GM10248 (cell line): ENCODE measurements at regions not wholly inside any gene's neighbourhood (a gene's known extent, or its start where the extent isn't known, plus 50 kb on each side); places are given as distances from the start of the nearest gene placed in this dataset.
"Not testable (repeated sequence)": the region's sequence is repeated elsewhere in the genome, so short reads cannot be mapped to it uniquely, and the experiment has no call there.

Experiments used
- CTCF ChIA-PET: fragments of 300-600 bp; sonication (Branson Sonifier 250); formaldehyde crosslinking; extraction: SDS; loops from one replicate; lab custom pipeline; 2021; ENCODE audit warnings: antibody characterized with exemption; lab: Yijun Ruan, JAX
- POLR2A ChIA-PET: fragments of 350-650 bp; sonication (Branson Sonifier 250); formaldehyde crosslinking; extraction: SDS; loops from one replicate; lab custom pipeline; 2020; ENCODE audit warnings: antibody characterized with exemption; lab: Yijun Ruan, JAX
- DNase-seq: peaks from one replicate; pipeline ENCODE4 v3.0.0; 2012; ENCODE audit errors: extremely low spot score
- TF ChIP-seq, protein P1 (sequence below): IDR thresholded peaks from 2 replicates; pipeline ENCODE4 v1.5.1; 2012; ENCODE audit warnings: mild to moderate bottlenecking, low read depth; ENCODE audit errors: extremely low read depth, missing control alignments, control extremely low read depth

GRCh38 chr15:20643024-20643770 lies 101.6 kb upstream of the GOLGA6L6 start:
- POLR2A ChIA-PET, result no interaction called here
- TF ChIP-seq, protein P1, sequence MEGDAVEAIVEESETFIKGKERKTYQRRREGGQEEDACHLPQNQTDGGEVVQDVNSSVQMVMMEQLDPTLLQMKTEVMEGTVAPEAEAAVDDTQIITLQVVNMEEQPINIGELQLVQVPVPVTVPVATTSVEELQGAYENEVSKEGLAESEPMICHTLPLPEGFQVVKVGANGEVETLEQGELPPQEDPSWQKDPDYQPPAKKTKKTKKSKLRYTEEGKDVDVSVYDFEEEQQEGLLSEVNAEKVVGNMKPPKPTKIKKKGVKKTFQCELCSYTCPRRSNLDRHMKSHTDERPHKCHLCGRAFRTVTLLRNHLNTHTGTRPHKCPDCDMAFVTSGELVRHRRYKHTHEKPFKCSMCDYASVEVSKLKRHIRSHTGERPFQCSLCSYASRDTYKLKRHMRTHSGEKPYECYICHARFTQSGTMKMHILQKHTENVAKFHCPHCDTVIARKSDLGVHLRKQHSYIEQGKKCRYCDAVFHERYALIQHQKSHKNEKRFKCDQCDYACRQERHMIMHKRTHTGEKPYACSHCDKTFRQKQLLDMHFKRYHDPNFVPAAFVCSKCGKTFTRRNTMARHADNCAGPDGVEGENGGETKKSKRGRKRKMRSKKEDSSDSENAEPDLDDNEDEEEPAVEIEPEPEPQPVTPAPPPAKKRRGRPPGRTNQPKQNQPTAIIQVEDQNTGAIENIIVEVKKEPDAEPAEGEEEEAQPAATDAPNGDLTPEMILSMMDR, result no peak
- DNase-seq, result no peak
- CTCF ChIA-PET, result interaction anchor here (1.1 to 3.4 kb wide), 4 partner anchors 9 to 287 kb away, joined by 3 to 24 read pairs (median 8); no protein-coding TSS in a partner anchor

GRCh38 chr15:20642054-20642767 lies 100.6 kb upstream of the GOLGA6L6 start:
- TF ChIP-seq, protein P1, result no peak
- CTCF ChIA-PET, result interaction anchor here (1.1 to 3.4 kb wide), 3 partner anchors 10 to 286 kb away, joined by 3 to 24 read pairs (median 12); no protein-coding TSS in a partner anchor
- POLR2A ChIA-PET, result no interaction called here
- DNase-seq, result no peak

DNA sequence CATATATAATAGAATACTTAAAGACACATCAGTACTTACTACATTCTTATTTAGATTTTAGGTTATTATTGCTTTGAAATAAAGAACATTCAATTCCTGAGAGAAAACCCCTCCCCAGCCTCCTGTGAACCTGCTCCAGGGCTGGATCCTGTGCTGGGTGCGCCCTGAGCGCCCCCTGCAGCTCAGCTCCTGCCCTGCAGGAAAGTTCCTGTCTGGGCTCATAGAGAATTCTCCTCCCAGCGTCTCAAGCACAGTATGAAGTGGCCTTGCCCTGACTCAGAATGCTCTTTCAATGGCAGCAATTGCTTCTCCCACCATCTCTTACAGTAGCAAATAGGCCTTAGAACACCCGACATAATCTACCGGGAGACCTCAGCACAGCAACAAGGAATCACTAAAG lies 98.8 kb upstream of the GOLGA6L6 start:
- POLR2A ChIA-PET, CTCF ChIA-PET, DNase-seq: not testable (repeated sequence)

DNA sequence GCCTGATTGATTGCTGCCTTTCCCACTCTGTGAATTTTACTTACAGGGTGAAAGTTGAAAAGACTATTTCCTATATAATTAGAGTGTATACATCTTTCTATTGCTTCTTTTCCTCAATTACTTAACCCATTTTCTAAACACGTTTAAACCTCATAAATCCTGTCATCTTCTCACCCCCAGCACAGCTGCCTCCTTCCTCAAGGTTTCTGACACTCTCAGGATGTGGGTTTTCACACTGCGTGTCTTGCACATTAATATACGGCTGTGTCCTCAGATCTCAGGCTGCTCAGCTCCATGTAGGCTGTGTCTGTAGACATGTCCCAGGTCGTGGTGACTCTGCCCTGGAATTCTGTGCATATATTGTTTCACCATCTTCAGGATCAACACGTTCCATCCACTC lies 97.6 kb upstream of the GOLGA6L6 start:
- POLR2A ChIA-PET, CTCF ChIA-PET, DNase-seq: not testable (repeated sequence)

- POLR2A ChIA-PET, CTCF ChIA-PET, DNase-seq: not testable (repeated sequence)
These were observed 95.9 kb upstream of the GOLGA6L6 start for GRCh38 chr15:20637499-20637898.

GRCh38 chr15:20629526-20629925 lies 87.9 kb upstream of the GOLGA6L6 start:
- POLR2A ChIA-PET, DNase-seq, CTCF ChIA-PET: not testable (repeated sequence)

DNA sequence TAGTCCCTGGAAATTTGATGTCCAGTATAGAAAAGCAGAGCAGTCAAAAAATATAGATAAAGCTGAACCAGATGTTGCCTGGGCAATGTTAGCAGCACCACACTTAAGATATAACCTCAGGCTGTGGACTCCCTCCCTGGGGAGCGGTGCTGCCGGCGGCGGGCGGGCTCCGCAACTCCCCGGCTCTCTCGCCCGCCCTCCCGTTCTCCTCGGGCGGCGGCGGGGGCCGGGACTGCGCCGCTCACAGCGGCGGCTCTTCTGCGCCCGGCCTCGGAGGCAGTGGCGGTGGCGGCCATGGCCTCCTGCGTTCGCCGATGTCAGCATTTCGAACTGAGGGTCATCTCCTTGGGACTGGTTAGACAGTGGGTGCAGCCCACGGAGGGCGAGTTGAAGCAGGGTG lies 86.9 kb upstream of the GOLGA6L6 start:
- CTCF ChIA-PET, POLR2A ChIA-PET, DNase-seq: not testable (repeated sequence)

DNA sequence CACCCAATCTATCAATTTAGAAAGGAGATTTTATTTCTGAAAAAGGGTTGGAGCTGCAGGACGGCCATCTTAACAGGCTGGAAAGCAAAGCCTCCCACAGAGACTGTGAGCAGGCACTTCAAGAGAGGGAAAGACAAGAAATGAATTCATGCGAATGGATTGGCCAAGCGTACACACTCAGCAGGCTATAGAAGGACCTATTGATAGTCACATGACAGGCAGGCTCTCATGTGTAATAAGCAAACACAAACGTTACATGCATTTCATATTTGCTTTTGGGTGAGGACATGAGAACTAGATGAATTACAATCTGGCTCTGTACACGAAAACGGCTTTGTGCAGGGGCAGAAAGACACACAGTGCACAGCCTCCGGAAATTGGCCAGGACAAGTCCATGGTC lies 83.9 kb upstream of the GOLGA6L6 start:
- CTCF ChIA-PET, POLR2A ChIA-PET, DNase-seq: not testable (repeated sequence)

DNA sequence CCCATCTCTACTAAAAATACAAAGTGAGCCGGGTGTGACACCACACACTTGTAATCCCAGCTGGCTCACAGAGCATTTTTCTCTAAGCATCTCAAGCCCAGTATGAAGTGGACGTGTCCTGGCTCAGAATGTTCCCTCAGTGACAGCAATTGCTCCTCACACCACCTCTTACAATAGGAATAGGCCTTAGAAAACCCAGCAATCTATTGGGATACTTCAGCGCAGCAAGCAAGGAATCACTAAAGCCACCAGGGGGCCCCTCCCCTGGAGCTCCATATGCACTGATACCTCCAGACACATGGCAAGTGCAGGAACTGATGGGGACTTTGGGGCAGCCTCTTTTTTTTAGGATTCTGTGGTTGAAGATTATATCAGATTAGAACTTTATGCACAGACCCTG lies 82.5 kb upstream of the GOLGA6L6 start:
- CTCF ChIA-PET, result not testable (repeated sequence)

GRCh38 chr15:20622117-20622516 lies 80.5 kb upstream of the GOLGA6L6 start:
- POLR2A ChIA-PET, DNase-seq, CTCF ChIA-PET: not testable (repeated sequence)

More for the DNA sequence above, 82.5 kb upstream of the GOLGA6L6 start:
- DNase-seq, POLR2A ChIA-PET: not testable (repeated sequence)

GRCh38 chr15:20614549-20614948 lies 72.9 kb upstream of the GOLGA6L6 start:
- CTCF ChIA-PET, POLR2A ChIA-PET, DNase-seq: not testable (repeated sequence)

DNA sequence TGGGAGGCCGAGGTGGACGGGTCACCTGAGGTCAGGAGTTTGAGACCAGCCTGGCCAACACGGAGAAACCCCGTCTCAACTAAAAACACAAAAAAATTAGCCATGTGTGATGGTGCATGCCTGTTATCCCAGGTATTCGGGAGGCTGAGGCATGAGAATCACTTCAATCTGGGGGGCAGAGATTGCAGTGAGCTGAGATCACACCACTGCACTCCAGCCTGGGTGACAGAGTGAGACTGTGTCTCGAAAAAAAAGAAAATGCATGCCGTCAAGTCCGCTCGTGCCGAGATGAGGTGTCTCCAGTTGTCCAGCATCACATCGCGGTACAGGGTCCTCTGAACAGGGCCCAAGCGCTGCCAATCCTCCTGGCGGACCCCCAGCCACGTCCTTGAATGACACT lies 71.2 kb upstream of the GOLGA6L6 start:
- DNase-seq, CTCF ChIA-PET, POLR2A ChIA-PET: not testable (repeated sequence)

DNA sequence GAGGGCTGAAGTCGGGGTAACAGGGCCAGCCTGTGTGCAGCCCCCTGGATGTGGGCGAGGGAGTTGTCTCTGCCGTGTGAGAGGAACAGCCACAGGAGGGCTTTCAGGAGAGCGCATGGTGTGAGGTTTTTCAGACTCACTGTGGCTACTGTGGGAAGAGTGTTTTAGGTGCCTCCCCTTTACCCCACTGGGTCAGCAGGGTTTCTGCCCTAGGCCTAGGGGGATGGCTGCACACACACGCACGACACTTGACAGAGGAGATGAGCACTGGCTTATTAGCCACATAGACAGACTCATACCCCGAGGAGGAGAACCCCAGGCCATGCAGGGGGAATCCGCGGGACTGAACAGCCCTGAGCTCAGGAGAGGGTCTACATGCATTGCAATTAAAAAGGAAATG lies 70.8 kb upstream of the GOLGA6L6 start:
- DNase-seq, CTCF ChIA-PET, POLR2A ChIA-PET: not testable (repeated sequence)

DNA sequence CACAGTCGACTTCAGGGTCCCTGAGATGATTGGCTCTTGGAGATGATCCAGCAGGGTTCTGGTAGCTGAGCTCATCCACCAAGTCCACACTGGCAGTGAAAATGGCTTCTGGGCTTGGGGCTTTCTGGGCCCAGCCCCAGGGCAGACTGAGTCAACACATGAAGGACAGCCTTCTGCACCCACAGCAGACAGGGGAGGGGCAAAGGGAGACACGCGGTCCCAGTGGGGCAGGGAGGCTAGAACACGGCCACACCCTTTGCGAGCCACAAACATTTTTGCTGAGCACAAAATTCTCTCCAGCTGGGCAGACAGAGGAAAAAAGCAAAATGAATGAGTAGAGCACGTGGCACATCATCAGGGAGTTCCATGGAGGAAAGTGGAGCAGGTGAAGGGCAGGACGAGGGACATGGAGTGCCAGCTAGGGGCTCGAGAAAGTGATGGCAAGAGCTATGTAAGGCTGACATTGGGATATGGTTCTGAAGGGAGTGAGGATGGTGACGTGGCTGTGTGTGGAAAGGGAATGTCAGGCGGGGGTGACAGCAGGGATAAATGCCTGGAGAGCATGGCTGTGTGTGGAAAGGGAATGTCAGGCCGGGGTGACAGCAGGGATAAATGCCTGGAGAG lies 70.2 kb upstream of the GOLGA6L6 start:
- DNase-seq, result not testable (repeated sequence)

DNA sequence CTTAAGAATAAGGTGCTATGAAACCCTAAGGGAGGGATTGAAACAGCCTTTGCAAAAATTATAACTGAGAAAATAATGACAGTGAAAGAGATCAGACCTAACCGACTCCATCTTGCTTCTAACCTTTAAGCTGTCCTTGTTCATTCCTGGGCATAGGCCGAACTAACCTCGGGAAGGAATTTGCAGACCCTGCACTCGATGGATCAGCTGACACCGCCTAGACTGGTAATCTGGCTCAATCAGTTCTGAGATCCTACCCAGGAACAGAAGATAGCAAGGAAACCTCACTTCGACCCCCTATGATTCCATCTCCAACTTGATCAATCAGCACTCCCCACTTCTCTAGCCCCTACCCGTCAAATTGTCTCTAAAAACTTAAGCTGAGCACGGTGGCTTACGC lies 66.6 kb upstream of the GOLGA6L6 start:
- CTCF ChIA-PET, POLR2A ChIA-PET, DNase-seq: not testable (repeated sequence)

More for the DNA sequence above, 70.2 kb upstream of the GOLGA6L6 start:
- POLR2A ChIA-PET, CTCF ChIA-PET: not testable (repeated sequence)
